ENCODE measurements at regions not wholly inside any gene's neighbourhood (a gene's known extent, or its start where the extent isn't known, plus 50 kb on each side); places are given as distances from the start of the nearest gene placed in this dataset.

- H3K4me1 Mint-ChIP-seq: no peaks in the 10 kb centered on the region
- WGBS, 2 experiments (ENCODE audit: insufficient coverage in 1 of 2, insufficient read length in 1 of 2): 94 to 96% methylated on average over 3 of the region's 3 CpGs
- no peaks in the 10 kb centered on the region for H3K27me3 Mint-ChIP-seq (ENCODE audit: insufficient read depth)
- H3K4me3 Mint-ChIP-seq: no peak overlapping the region
- H3K36me3 Mint-ChIP-seq (ENCODE audit: low read depth): peaks cover 2% of the 10 kb centered on the region
- H3K9me3 ChIP-seq (ENCODE audit: control insufficient read depth, low read length): no peaks in the 10 kb centered on the region
- H3K27ac Mint-ChIP-seq: no peak overlapping the region
- no peaks in the 10 kb centered on the region for H3K27me3 ChIP-seq (ENCODE audit: control insufficient read depth, insufficient read depth, low read length, poor library complexity, severe bottlenecking)
- H3K27ac ChIP-seq (ENCODE audit: low read depth, low read length): no peak overlapping the region
- no peak overlapping the region for H3K9ac ChIP-seq (ENCODE audit: extremely low read depth, low read length, poor library complexity, severe bottlenecking)
- H3K9me3 Mint-ChIP-seq: peaks cover 8% of the 10 kb centered on the region
- DNase-seq: no peak
- H3K36me3 ChIP-seq (ENCODE audit: control insufficient read depth, insufficient read depth, low read length): no peaks in the 10 kb centered on the region
- no peaks in the 10 kb centered on the region for H3K4me1 ChIP-seq (ENCODE audit: control insufficient read depth, insufficient read depth, low read length)
- TF ChIP-seq, protein P1, sequence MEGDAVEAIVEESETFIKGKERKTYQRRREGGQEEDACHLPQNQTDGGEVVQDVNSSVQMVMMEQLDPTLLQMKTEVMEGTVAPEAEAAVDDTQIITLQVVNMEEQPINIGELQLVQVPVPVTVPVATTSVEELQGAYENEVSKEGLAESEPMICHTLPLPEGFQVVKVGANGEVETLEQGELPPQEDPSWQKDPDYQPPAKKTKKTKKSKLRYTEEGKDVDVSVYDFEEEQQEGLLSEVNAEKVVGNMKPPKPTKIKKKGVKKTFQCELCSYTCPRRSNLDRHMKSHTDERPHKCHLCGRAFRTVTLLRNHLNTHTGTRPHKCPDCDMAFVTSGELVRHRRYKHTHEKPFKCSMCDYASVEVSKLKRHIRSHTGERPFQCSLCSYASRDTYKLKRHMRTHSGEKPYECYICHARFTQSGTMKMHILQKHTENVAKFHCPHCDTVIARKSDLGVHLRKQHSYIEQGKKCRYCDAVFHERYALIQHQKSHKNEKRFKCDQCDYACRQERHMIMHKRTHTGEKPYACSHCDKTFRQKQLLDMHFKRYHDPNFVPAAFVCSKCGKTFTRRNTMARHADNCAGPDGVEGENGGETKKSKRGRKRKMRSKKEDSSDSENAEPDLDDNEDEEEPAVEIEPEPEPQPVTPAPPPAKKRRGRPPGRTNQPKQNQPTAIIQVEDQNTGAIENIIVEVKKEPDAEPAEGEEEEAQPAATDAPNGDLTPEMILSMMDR (conservative IDR thresholded peaks at IDR 0.05): no peak
- no peak overlapping the region for H3K4me3 ChIP-seq (ENCODE audit: low read length)
Observed at GRCh38 chr15:47312161-47312560, 405.1 kb upstream of the SEMA6D start.

DNA sequence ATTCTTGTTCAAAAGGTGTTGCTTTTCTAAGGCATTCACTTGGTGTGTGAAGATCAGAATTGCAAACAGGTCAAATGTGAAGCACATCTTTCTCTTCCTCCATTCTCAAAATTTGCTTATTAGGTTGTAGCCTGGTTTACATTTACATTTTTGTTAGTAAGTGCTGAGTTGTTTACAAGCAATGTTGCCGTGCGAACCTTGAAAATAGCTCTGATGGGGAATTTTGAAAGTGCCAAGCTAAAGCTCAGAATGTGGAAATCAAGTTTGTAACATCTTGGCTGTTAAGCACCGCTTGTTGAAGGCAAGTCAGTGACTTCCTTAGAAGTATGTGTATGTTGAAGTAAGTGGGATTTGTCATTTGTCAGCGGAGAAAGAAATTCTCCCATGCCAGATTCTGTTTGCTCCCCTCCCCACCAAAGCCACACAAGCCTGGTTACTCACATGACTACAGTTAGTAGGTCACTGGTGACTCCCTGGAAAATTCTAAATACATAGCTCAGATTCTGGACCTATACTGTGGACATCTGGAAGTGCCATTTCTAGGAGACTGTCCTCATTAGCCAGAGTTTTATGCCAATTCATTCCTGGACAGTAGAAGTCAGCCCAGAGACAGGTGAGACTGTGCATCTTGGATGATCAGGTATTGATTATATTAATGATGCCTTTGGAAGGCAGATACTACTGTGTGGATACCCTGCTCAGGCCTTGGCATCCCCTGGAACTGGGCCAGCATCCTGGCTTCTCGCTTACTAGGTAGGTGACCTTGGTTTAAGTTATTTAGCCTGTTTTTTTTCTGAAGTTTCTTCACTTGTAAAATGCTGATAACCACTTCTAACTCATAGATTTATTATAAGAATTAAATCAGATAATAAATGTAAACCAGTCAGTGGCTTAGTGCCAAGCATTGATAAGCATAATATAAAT lies 390.6 kb upstream of the SEMA6D start:
- Mint-ChIP-seq H3K27me3 (ENCODE audit: insufficient read depth) (peaks cover 48% of the 10 kb centered on the region), H3K9me3 (no peaks in the 10 kb centered on the region), H3K4me1 (peaks cover 17% of the 10 kb centered on the region), H3K27ac (peak overlapping the region; percentile 22), H3K36me3 (ENCODE audit: low read depth) (no peaks in the 10 kb centered on the region), H3K4me3 (no peak overlapping the region)
- no peak for DNase-seq
- Histone ChIP-seq H3K36me3 (ENCODE audit: control insufficient read depth, insufficient read depth, low read length) (no peaks in the 10 kb centered on the region), H3K4me3 (ENCODE audit: low read length) (no peak overlapping the region), H3K9me3 (ENCODE audit: control insufficient read depth, low read length) (no peaks in the 10 kb centered on the region), H3K27me3 (ENCODE audit: control insufficient read depth, insufficient read depth, low read length, poor library complexity, severe bottlenecking) (peaks cover 57% of the 10 kb centered on the region), H3K27ac (ENCODE audit: low read depth, low read length) (no peak overlapping the region), H3K9ac (ENCODE audit: extremely low read depth, low read length, poor library complexity, severe bottlenecking) (no peak overlapping the region), H3K4me1 (ENCODE audit: control insufficient read depth, insufficient read depth, low read length) (no peaks in the 10 kb centered on the region)
- 79 to 81% methylated on average over 2 to 5 of the region's 5 CpGs for WGBS, 2 experiments (ENCODE audit: insufficient coverage in 1 of 2, insufficient read length in 1 of 2)
- TF ChIP-seq, protein P1 (conservative IDR thresholded peaks at IDR 0.05): no peak

DNA sequence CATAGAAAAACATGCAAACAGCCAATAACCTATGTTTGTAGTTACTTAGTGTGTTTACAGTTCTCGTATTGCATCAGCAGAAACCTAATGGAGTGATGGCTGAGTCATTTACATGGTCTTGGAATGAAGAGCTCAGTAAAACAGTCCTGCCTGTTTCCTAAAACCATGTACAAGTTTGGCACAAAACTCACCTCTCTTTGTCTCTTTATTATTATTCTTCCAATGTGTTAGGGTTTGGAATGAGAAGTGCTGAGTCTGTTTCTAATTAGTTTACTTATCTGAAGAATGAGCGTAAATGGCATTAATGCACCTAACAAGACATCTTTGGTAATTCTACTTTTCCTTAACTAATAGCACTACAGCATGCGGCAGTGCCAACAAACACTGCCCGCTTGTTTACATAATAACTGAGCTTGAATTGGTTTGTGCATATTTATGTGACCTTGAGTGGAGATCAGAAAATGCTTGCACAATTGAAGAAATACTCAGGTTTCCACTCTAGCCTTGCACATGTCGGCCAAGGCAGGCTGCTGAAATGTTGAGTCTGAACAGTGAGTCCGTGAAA lies 385.4 kb upstream of the SEMA6D start:
- Histone ChIP-seq H3K36me3 (ENCODE audit: control insufficient read depth, insufficient read depth, low read length) (no peaks in the 10 kb centered on the region), H3K4me1 (ENCODE audit: control insufficient read depth, insufficient read depth, low read length) (peaks cover 9% of the 10 kb centered on the region), H3K9me3 (ENCODE audit: control insufficient read depth, low read length) (peaks cover 20% of the 10 kb centered on the region), H3K27ac (ENCODE audit: low read depth, low read length) (no peak overlapping the region), H3K4me3 (ENCODE audit: low read length) (no peak overlapping the region), H3K27me3 (ENCODE audit: control insufficient read depth, insufficient read depth, low read length, poor library complexity, severe bottlenecking) (peaks cover 89% of the 10 kb centered on the region), H3K9ac (ENCODE audit: extremely low read depth, low read length, poor library complexity, severe bottlenecking) (no peak overlapping the region)
- Mint-ChIP-seq H3K36me3 (ENCODE audit: low read depth) (no peaks in the 10 kb centered on the region), H3K27ac (no peak overlapping the region), H3K9me3 (peaks cover 12% of the 10 kb centered on the region), H3K4me1 (peaks cover 17% of the 10 kb centered on the region), H3K27me3 (ENCODE audit: insufficient read depth) (peaks cover 87% of the 10 kb centered on the region), H3K4me3 (no peak overlapping the region)
- DNase-seq: no peak
- 89 to 92% methylated on average over 3 to 6 of the region's 6 CpGs for WGBS, 2 experiments (ENCODE audit: insufficient coverage in 1 of 2, insufficient read length in 1 of 2)
- TF ChIP-seq, protein P1 (conservative IDR thresholded peaks at IDR 0.05): no peak
